ENCODE measurements at regions not wholly inside any gene's neighbourhood (a gene's known extent, or its start where the extent isn't known, plus 50 kb on each side); places are given as distances from the start of the nearest gene placed in this dataset.

- DNase-seq: no peak
Measured at GRCh38 chr20:63100926-63101699, 94.3 kb upstream of the BHLHE23 start.

- no peak for DNase-seq
Measured at GRCh38 chr20:63100174-63100925, 93.6 kb upstream of the BHLHE23 start.

- DNase-seq: no peak
Measured at GRCh38 chr20:63099456-63100173, 92.9 kb upstream of the BHLHE23 start.

GRCh38 chr20:63098195-63098810 is 91.5 kb upstream of the BHLHE23 start:
- no peak for DNase-seq

GRCh38 chr20:63097336-63097831 is 90.6 kb upstream of the BHLHE23 start:
- no peak for DNase-seq

GRCh38 chr20:63096681-63097335 is 90.0 kb upstream of the BHLHE23 start:
- DNase-seq: no peak

- DNase-seq: no peak
Measured at GRCh38 chr20:63095718-63096654, 89.2 kb upstream of the BHLHE23 start.

GRCh38 chr20:63094767-63095499 is 88.2 kb upstream of the BHLHE23 start:
- DNase-seq: no peak

GRCh38 chr20:63093966-63094766 is 87.4 kb upstream of the BHLHE23 start:
- DNase-seq: no peak

- no peak for DNase-seq
Measured at GRCh38 chr20:63092660-63093215, 86.0 kb upstream of the BHLHE23 start.

- DNase-seq: no peak
Measured at GRCh38 chr20:63091901-63092659, 85.3 kb upstream of the BHLHE23 start.

- DNase-seq: no peak
Measured at GRCh38 chr20:63090682-63091571, 84.2 kb upstream of the BHLHE23 start.

GRCh38 chr20:63090052-63090451 is 83.3 kb upstream of the BHLHE23 start:
- no peak for DNase-seq

GRCh38 chr20:63089051-63089907 is 82.5 kb upstream of the BHLHE23 start:
- no peak for DNase-seq

Data from nucleus accumbens (tissue), 56 donors.